ENCODE measurements at regions not wholly inside any gene's neighbourhood (a gene's known extent, or its start where the extent isn't known, plus 50 kb on each side); places are given as distances from the start of the nearest gene placed in this dataset.
A peak's percentile ranks its signal among the peaks of the same experiment; 100 is the strongest.
"Not testable (repeated sequence)": the region's sequence is repeated elsewhere in the genome, so short reads cannot be mapped to it uniquely, and the experiment has no call there.

DNA sequence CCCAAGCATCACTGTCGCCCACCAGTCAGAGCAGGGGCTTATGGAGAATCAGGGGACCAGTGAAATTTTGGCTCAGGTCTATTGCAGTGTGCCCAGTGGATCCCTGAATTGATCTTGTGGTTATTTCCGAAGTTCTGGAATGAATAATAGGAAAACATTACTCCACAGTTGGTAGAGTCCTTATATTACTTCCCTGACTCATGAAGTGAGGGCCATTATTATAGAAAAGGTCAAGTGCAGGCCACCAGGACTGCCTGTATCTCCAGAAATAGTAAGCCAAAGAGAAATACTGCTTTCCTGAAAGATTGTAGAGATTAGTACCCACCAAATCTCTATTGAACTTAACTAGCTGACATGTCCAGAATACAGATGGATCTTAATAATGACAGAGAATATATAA is 335.0 kb downstream of the NPR3 start:
- ATAC-seq (no peak), DNase-seq (no peak)
- intact Hi-C loops (cut with micrococcal nuclease), result no loop called here

DNA sequence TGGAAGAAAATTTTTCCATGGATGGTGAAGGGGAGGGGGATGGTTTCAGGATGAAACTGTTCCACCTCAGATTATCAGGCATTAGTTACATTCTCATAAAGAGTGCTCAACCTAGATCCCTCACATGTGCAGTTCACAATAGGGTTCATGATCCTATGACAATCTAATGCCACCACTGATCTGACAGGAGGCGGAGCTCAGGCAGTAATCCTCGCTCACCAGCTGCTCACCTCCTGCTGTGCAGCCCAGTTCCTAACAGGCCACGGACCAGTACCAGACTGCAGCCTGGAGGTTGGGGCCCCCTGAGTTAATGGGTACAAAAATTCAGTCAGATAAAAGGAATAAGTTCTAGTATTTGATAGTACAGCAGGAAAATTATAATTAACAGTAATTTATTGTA is 337.2 kb downstream of the NPR3 start:
- DNase-seq, result peak; percentile 15
- intact Hi-C loops (cut with micrococcal nuclease), result no loop called here
- no peak for ATAC-seq

DNA sequence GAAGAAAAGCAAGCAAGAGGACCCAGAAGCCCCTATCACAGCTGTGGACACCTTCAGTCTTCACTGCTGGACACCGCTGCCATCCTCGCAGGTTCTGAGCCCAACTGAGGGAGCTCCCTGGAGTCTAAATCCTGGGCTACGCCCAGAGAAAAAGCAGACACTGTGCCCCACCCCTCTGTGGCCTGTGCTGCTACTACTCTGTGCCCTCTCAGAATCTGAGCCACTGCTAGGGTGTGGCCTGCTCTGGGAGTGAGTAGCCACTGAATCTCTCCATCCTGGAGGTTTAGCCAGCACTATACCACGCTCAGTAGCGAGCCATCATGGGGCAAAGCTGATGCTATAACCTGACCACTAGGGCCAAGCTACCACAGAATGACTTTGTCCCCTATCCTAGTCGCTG is 338.2 kb downstream of the NPR3 start:
- intact Hi-C loops (cut with micrococcal nuclease), result no loop called here
- DNase-seq (no peak), ATAC-seq (no peak)

DNA sequence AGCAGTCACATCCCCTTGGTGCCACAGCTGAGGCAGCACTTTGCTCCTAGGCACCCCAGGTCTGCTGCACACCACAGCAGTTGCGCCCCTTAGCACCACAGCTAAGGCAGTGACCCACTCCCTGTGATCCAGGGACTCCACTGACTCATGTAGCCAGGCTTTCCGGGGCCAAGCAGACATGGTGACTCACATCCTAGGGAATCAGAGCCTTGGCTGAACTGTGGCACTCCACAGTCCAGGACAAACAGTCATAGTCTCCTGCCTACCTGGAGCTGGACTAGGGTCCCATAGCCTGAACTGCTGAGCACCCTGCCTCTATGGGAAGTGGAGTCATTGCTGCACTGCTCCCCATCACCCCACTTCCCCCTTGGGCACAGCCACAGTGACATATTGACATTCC is 338.7 kb downstream of the NPR3 start:
- intact Hi-C loops (cut with micrococcal nuclease), result no loop called here
- DNase-seq, result peak; percentile 10
- no peak for ATAC-seq

- ATAC-seq (no peak), DNase-seq (no peak)
- intact Hi-C loops (cut with micrococcal nuclease), result no loop called here
Observed at GRCh38 chr5:33059081-33059480, 348.0 kb downstream of the NPR3 start.

DNA sequence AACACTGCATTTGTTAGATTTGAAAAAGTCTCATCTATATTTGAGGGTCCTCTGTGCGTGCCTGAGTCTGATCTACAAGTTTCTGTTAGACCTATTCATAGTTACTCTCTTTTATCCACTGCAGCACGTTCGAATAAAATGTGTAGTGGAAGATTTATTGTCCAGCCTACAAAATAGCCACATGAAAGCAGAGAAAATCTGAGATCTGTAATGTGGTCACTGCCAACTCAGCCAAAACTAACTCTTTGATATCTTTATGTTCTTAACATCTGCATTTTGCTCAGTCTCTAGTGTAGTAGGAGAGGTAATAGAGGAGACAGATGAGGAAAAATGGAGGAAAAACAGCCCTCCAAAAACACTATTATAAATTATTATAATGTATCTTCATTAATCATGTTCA is 354.0 kb downstream of the NPR3 start:
- intact Hi-C loops (cut with micrococcal nuclease), result no loop called here
- no peak for ATAC-seq

DNA sequence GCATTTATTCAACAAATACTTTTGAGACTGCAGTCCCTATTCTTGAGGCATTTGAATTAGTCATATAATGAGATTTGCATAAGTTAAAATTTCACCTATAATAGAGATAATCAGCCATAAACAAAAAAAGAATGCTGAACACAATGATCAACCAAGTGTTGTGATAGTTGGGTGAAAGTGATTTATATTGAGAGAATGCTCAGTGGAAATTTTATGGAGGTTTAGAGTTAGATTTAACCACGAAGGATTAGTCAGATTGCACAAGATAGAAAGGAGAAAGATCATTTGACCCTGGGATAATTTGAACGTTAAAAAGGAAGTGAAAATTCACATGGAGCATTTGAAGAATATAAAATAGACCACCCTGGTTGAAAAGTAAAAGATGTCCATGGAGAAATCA is 356.2 kb downstream of the NPR3 start:
- intact Hi-C loops (cut with micrococcal nuclease), result no loop called here
- no peak for ATAC-seq
- DNase-seq, result no peak

More for the DNA sequence above, 354.0 kb downstream of the NPR3 start:
- DNase-seq, result no peak

- no peak for ATAC-seq
- DNase-seq, result no peak
- intact Hi-C loops (cut with micrococcal nuclease), result no loop called here
Observed at GRCh38 chr5:33068786-33069185, 357.7 kb downstream of the NPR3 start.

DNA sequence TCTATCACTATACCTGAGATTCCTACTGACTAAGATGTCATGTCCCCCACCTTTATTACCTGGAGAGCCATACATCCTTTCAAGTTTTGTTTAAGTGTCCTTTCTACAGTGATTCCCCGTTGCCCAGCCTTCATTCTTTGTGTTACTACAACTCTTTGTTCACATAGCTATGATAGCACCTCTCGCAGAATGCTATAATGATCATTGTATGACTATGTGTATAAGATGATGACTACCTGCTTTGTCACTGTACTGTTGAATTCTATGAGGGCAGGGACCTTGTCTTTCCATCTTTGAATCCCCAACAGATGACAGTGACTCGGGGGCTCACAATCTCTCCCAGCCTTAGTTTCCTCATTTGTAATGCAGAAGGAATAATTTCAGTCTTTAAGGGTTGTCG is 361.2 kb downstream of the NPR3 start:
- no peak for DNase-seq
- no peak for ATAC-seq
- intact Hi-C loops (cut with micrococcal nuclease), result no loop called here

GRCh38 chr5:33072726-33073125 is 361.6 kb downstream of the NPR3 start:
- no peak for ATAC-seq
- intact Hi-C loops (cut with micrococcal nuclease), result no loop called here
- no peak for DNase-seq

DNA sequence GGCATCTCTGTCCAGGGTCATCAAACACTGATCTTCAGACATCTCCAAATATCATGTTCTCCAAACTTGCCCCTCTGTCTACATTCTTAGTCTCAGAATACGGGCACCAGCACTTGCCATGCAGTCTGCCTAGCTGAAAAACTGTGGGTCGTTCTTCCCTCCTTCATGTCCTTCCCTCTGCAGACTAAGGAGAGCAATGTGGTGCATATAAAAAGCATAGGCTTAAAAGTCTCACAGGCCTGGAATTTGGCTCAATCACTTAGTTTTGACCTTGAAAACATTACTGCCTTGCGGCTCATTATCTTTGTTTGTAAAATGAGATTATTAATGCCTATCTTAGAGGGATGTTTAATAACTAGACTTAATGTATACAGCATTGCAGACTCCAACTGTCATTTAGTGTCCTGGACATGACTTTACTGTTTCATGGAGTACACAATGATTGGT is 362.8 kb downstream of the NPR3 start:
- ATAC-seq, result no peak
- DNase-seq, result no peak
- intact Hi-C loops (cut with micrococcal nuclease), result no loop called here

DNA sequence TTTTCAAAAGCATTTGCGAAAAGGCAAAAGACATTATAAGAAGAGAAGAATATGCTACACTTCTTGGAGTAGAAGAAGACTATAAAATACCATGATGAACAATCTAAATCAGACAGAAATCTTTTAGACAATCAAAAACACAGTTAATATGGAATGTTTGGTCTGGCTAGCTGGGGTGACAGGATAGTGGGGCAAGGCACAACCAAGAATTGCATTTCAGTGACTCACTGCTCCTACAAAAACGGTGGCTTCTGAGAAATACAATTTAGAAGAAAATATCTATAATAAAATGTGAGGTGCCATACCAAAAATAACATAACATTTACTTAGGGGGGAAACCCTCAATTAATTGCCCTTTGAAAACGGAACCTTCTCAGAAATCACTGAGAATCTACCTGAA is 363.4 kb downstream of the NPR3 start:
- intact Hi-C loops (cut with micrococcal nuclease), result no loop called here

DNA sequence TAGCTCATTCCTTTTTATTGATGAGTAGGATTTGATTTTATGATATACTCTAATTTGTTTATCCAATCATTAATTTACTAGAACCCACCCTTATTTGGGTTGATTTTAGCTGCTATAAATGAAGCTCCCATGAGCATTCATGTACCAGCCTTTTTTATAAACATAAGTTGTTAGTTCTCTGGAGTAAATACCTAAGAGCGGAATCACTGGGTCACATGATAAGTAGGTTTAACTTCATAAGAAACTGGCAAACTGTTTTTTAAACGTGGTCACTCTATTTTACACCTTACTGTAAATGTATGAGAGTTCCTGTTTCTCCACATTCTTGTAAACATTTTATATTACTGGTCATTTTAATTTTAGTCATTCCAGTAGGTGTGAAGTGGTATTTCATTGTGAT is 364.6 kb downstream of the NPR3 start:
- intact Hi-C loops (cut with micrococcal nuclease), result no loop called here
- no peak for ATAC-seq
- DNase-seq, result no peak

More for the DNA sequence above, 363.4 kb downstream of the NPR3 start:
- DNase-seq (no peak), ATAC-seq (no peak)

DNA sequence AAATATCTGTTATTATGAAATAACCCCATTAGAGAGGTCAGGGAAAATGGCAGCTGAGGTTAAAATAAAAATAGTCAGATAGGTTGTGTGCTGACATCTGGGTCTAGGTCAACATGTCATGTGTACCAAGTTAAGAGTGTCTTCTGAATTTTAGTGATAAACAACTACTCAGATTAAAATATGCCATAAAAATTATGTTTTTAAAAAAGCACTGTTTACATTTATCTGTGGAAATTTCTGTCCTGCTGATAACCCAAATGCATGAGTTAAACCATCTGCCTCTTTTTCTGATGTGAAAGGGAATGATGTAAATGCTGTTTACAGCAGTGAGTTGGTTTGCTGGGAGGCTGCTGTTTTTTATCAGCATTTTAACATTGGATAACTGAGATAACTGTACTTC is 361.2 kb upstream of the TARS1 start:
- DNase-seq, result no peak
- peak; percentile 86 for ATAC-seq
- intact Hi-C loops (cut with micrococcal nuclease), result no loop called here

- DNase-seq (no peak), ATAC-seq (peak; percentile 70)
- intact Hi-C loops (cut with micrococcal nuclease), result no loop called here
Observed at GRCh38 chr5:33080287-33080686, 360.5 kb upstream of the TARS1 start.

- no peak for ATAC-seq
- DNase-seq, result no peak
- intact Hi-C loops (cut with micrococcal nuclease), result no loop called here
Observed at GRCh38 chr5:33088176-33088575, 352.6 kb upstream of the TARS1 start.

DNA sequence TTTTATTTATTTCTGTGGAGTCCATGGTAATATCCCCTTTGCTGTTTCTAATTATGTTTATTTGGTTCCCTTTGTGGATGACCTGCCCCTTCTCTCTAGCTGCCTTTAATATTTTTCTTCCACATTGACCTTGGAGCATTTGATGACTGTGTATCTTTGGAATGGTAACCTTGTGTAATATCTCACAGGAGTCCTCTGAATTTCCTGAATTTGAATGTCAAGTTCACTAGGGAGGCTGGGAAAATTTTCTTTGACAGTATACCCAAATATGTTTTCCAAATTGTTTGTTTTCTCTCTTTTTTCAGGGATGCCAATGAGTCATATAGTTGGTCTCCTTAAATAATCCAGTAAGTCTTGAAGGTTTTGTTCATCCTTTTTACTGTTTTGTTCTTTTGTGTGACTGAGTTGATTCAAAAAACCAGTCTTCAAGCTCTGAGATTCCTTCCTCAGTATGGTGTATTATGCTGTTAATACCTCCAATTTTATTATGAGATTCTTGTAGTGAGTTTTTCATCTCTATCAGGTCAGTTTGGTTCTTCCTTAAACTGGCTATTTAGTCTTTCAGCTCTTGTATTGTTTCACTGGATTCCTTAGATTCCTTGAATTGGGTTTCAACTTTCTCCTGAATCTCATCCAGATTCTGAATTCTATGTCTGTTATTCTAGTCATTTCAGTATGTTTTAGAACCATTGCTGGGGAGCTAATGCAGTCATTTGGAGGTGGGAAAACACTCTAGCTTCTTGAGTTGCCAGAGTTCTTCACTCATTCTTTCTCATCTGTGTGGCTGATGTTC is 349.0 kb upstream of the TARS1 start:
- DNase-seq (no peak), ATAC-seq (no peak)
- intact Hi-C loops (cut with micrococcal nuclease), result no loop called here

DNA sequence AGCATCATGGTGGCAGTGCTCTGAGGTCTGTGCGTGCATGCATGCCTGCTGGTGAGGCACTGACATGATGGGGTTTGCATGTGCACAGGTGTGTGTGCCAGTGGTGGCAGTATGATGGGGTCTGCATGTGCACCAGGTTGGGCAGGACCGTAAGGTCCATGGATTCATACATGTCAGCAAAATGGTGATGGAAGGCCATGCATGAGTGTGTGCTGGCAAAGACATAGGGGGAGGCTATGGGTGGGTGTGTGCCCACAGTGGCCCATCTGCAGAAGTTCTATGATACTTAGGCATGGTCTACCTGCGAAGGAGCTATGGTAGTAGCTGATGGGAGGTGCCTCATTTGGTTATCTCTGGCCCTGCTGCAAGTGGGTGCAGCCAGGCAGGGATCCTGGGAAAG is 348.0 kb upstream of the TARS1 start:
- intact Hi-C loops (cut with micrococcal nuclease), result no loop called here
- ATAC-seq (no peak), DNase-seq (no peak)

DNA sequence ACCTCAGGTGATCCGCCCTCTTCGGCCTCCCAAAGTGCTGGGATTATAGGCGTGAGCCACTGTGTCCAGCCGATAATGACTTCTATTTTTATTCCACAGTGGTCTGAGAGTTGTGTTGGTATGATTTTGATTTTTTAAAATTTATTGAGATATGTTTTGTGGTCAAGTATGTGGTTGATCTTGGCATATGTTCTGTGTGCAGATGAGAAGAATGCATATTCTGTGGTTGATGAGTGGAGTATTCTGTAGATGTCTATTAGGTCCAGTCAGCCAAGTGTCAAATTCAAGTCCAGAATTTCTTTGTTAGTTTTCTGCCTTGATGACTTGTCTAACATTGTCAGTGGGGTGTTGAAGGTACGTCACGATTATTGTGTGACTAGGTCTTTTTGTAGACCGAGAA is 338.2 kb upstream of the TARS1 start:
- intact Hi-C loops (cut with micrococcal nuclease), result no loop called here
- ATAC-seq (no peak), DNase-seq (no peak)

DNA sequence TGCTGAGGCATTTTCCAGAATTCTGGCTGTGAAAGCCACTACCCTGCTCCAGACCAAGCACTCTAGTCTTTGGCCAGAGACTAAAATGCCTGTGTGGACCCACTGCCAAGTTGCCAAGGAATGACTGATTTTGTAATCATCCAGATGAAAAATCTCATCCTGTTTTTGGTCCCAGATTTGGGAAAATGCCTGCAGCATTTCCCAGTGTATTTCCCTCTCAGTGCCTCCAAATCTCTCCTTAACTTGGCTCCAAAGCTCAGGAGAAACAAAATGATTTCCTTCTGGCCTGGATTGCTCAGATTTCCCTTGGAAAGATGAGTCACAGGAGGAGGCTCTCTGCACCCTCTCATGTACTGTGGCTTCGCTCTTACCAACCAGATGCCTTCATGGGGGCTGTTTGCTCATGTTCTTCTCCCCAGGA is 335.2 kb upstream of the TARS1 start:
- peak; percentile 88 for ATAC-seq
- no peak for DNase-seq
- intact Hi-C loops (cut with micrococcal nuclease), result no loop called here

DNA sequence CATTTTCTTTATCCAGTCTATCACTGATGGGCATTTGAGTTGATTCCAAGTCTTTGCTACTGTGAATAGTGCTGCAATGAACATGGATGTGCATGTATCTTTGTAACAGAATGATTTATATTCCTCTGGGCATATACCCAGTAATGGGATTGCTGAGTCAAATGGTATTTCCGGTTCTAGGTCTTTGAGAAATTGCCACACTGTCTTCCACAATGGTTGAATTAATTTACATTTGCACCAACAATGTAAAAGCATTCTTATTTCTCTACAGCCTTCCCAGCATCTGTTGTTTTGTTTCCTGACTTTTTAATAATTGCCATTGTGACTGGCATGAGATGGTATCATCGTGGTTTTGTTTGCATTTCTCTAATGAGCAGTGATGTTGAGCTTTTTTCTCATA is 330.3 kb upstream of the TARS1 start:
- DNase-seq; intact Hi-C loops (cut with micrococcal nuclease); ATAC-seq: not testable (repeated sequence)

- no peak for DNase-seq
- no peak for ATAC-seq
- intact Hi-C loops (cut with micrococcal nuclease), result no loop called here
Observed at GRCh38 chr5:33114361-33114760, 326.4 kb upstream of the TARS1 start.
